Suprapubic skin (tissue), 4 donors: ENCODE measurements at regions not wholly inside any gene's neighbourhood (a gene's known extent, or its start where the extent isn't known, plus 50 kb on each side); places are given as distances from the start of the nearest gene placed in this dataset.

Experiments
- DNase-seq, 2 donors: peaks; one replicate each; pipeline ENCODE4 v3.0.0-alpha.2; 2019; ENCODE audit warnings: low spot score in 2 of 2
- H3K27ac ChIP-seq: fragments of 200-600 bp; sonication (generic); one replicate; pipeline ENCODE4 v1.5.1; 2019
- H3K27me3 ChIP-seq: fragments of 200-600 bp; sonication (generic); one replicate; pipeline ENCODE4 v1.5.1; 2019
- H3K36me3 ChIP-seq: fragments of 200-600 bp; sonication (generic); one replicate; pipeline ENCODE4 v1.5.1; 2019
- H3K4me1 ChIP-seq: fragments of 200-600 bp; sonication (generic); one replicate; pipeline ENCODE4 v1.5.1; 2019
- H3K4me3 ChIP-seq: fragments of 200-600 bp; sonication (generic); one replicate; pipeline ENCODE4 v1.5.1; 2019; ENCODE audit warnings: mild to moderate bottlenecking
- H3K9me3 ChIP-seq: fragments of 200-600 bp; sonication (generic); one replicate; pipeline ENCODE4 v1.5.1; 2019
- CTCF ChIP-seq, 2 donors: fragments of 200-600 bp in 1 of 2; fragments of 450-650 bp in 1 of 2; sonication (generic) in 1 of 2; IDR thresholded peaks; one replicate each; pipeline ENCODE4 v1.5.1; 2016 to 2019; ENCODE audit warnings: antibody characterized with exemption in 2 of 2, mild to moderate bottlenecking in 1 of 2, moderate library complexity in 1 of 2
- EP300 ChIP-seq: sonication (generic); formaldehyde crosslinking; IDR thresholded peaks from one replicate; pipeline ENCODE4 v1.6.1; 2017; ENCODE audit warnings: antibody characterized with exemption
- POLR2A ChIP-seq, 2 donors: fragments of 450-650 bp; IDR thresholded peaks; one replicate each; pipeline ENCODE4 v1.6.1; 2017; ENCODE audit warnings: antibody characterized with exemption in 2 of 2, mild to moderate bottlenecking in 2 of 2, moderate library complexity in 2 of 2
- POLR2AphosphoS5 ChIP-seq, 3 donors: sonication (generic); formaldehyde crosslinking; IDR thresholded peaks; one replicate each; pipeline ENCODE4 v1.6.1; 2017; ENCODE audit warnings: antibody characterized with exemption in 3 of 3
- WGBS: methylation state at CpG from one replicate; pipeline ENCODE4 v1.1.5; 2018; 5-methylcytosine and 5-hydroxymethylcytosine counted together

GRCh38 chr12:34296143-34297041, 274.1 kb downstream of the ALG10 start:
- DNase-seq = peak; percentile 45 to 71
- 78% methylated on average over 30 of the region's 30 CpGs for WGBS
- TF ChIP-seq CTCF (IDR thresholded peaks at IDR 0.05) (no peak), EP300 (no peak), POLR2A (IDR thresholded peaks at IDR 0.05) (no peak)
- Histone ChIP-seq H3K4me3 (no peak overlapping the region), H3K36me3 (no peaks in the 10 kb centered on the region), H3K27me3 (no peaks in the 10 kb centered on the region), H3K4me1 (no peaks in the 10 kb centered on the region), H3K9me3 (peaks cover 11% of the 10 kb centered on the region), H3K27ac (no peak overlapping the region)

GRCh38 chr12:34297126-34297789, 275.0 kb downstream of the ALG10 start:
- peak in 1 of 2 donors; percentile 65 for DNase-seq
- no peaks in the 10 kb centered on the region for H3K36me3 ChIP-seq
- 66% methylated on average over 18 of the region's 18 CpGs for WGBS
- no peak overlapping the region for H3K4me3 ChIP-seq
- H3K4me1 ChIP-seq = no peaks in the 10 kb centered on the region
- TF ChIP-seq EP300 (no peak), POLR2AphosphoS5 (IDR thresholded peaks at IDR 0.05) (no peak), POLR2A (IDR thresholded peaks at IDR 0.05) (no peak), CTCF (IDR thresholded peaks at IDR 0.05) (no peak)
- no peaks in the 10 kb centered on the region for H3K27me3 ChIP-seq
- peaks cover 11% of the 10 kb centered on the region for H3K9me3 ChIP-seq
- no peak overlapping the region for H3K27ac ChIP-seq

GRCh38 chr12:34297790-34298164, 275.5 kb downstream of the ALG10 start:
- 72% methylated on average over 9 of the region's 9 CpGs for WGBS
- Histone ChIP-seq H3K9me3 (peaks cover 10% of the 10 kb centered on the region), H3K36me3 (no peaks in the 10 kb centered on the region), H3K27ac (no peak overlapping the region), H3K4me1 (no peaks in the 10 kb centered on the region), H3K27me3 (no peaks in the 10 kb centered on the region), H3K4me3 (no peak overlapping the region)
- DNase-seq = no peak
- no peak for TF ChIP-seq POLR2A (IDR thresholded peaks at IDR 0.05)
- no peak for TF ChIP-seq CTCF (IDR thresholded peaks at IDR 0.05)
- no peak for TF ChIP-seq POLR2AphosphoS5 (IDR thresholded peaks at IDR 0.05)
- no peak for TF ChIP-seq EP300

- Histone ChIP-seq H3K27ac (no peak overlapping the region), H3K4me3 (no peak overlapping the region), H3K9me3 (peaks cover 15% of the 10 kb centered on the region), H3K36me3 (no peaks in the 10 kb centered on the region), H3K4me1 (no peaks in the 10 kb centered on the region), H3K27me3 (no peaks in the 10 kb centered on the region)
- peak; percentile 46 to 53 for DNase-seq
- WGBS = 83% methylated on average over 28 of the region's 28 CpGs
- no peak for TF ChIP-seq POLR2AphosphoS5 (IDR thresholded peaks at IDR 0.05)
- no peak for TF ChIP-seq POLR2A (IDR thresholded peaks at IDR 0.05)
- TF ChIP-seq EP300 = no peak
- no peak for TF ChIP-seq CTCF (IDR thresholded peaks at IDR 0.05)
Observed at GRCh38 chr12:34298176-34298970, 276.1 kb downstream of the ALG10 start.
